ENCODE measurements at regions not wholly inside any gene's neighbourhood (a gene's known extent, or its start where the extent isn't known, plus 50 kb on each side); places are given as distances from the start of the nearest gene placed in this dataset.
"Not testable (repeated sequence)": the region's sequence is repeated elsewhere in the genome, so short reads cannot be mapped to it uniquely, and the experiment has no call there.

- Mint-ChIP-seq H3K36me3 (peaks cover 0 to 18% (median 7%) of the 10 kb centered on the region in 3 donors), H3K27me3 (peaks cover 15 to 66% (median 24%) of the 10 kb centered on the region in 5 donors), H3K4me3 (no peak overlapping the region), H3K9me3 (peaks cover 0 to 29% (median 17%) of the 10 kb centered on the region in 9 donors), H3K4me1 (peaks cover 0 to 3% (median 1%) of the 10 kb centered on the region in 4 donors), H3K27ac (no peak overlapping the region)
- ATAC-seq: no peak
- DNase-seq: no peak
- POLR2A ChIA-PET: no interaction called here
These were observed 155.5 kb upstream of the RGS6 start for GRCh38 chr14:71776471-71777360.

- peaks cover 0 to 3% (median 1%) of the 10 kb centered on the region in 4 donors for H3K4me1 Mint-ChIP-seq
- H3K4me3 Mint-ChIP-seq: no peak overlapping the region
- no peaks in the 10 kb centered on the region for H3K36me3 Mint-ChIP-seq
- DNase-seq (no peak), ATAC-seq (no peak)
- H3K27me3 Mint-ChIP-seq: peaks cover 11 to 33% (median 15%) of the 10 kb centered on the region in 5 donors
- H3K27ac Mint-ChIP-seq: no peak overlapping the region
- peaks cover 0 to 4% (median 0%) of the 10 kb centered on the region in 9 donors for H3K9me3 Mint-ChIP-seq
- POLR2A ChIA-PET: no interaction called here
These were observed 152.2 kb upstream of the RGS6 start for GRCh38 chr14:71780075-71780474.

DNA sequence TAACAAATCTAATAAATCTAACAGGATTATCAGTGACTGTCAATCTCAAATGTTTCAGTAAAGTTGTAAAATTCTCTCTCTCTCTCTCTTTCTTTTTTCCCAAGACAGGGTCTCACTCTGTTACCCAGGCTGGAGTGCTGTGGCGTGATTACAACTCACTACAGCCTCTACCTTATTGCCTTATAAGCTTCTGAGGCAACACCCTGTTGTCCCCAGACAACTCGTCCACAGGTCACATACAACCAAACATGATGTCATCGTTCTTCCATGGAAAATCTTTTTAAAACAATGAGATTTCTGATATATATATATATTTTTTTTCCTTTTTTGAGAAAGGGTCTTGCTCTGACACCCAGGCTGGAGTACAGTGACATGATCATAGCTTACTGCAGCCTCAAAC lies 151.4 kb upstream of the RGS6 start:
- Mint-ChIP-seq H3K27ac (no peak overlapping the region), H3K4me3 (no peak overlapping the region), H3K9me3 (no peaks in the 10 kb centered on the region), H3K36me3 (no peaks in the 10 kb centered on the region), H3K27me3 (peaks cover 11 to 27% (median 13%) of the 10 kb centered on the region in 5 donors), H3K4me1 (peaks cover 0 to 3% (median 1%) of the 10 kb centered on the region in 4 donors)
- ATAC-seq (no peak), DNase-seq (no peak)
- POLR2A ChIA-PET: no interaction called here

DNA sequence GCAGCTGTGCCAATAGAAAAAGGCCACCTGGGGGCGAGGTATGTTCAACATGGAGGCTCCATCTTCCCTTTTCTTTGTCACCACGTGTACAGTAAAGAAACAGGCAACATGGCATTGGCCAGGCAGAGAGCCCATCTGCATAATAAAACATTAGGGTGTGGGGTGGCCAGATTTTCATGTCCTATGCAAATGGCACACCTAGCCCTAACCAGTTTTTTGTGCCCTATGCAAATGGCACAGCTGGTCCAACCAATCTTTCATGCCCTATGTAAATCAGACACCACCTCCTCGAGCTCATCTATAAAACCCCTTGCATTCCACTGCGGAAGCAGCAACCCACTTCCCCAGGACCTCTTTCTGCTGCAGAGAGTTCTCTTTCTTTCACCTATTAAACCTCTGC lies 149.1 kb upstream of the RGS6 start:
- no peak for DNase-seq
- ATAC-seq: no peak
- peaks cover 9 to 13% (median 11%) of the 10 kb centered on the region in 5 donors for H3K27me3 Mint-ChIP-seq
- no peaks in the 10 kb centered on the region for H3K4me1 Mint-ChIP-seq
- no peaks in the 10 kb centered on the region for H3K9me3 Mint-ChIP-seq
- no peaks in the 10 kb centered on the region for H3K36me3 Mint-ChIP-seq
- H3K4me3 Mint-ChIP-seq: no peak overlapping the region
- POLR2A ChIA-PET: no interaction called here
- H3K27ac Mint-ChIP-seq: no peak overlapping the region

DNA sequence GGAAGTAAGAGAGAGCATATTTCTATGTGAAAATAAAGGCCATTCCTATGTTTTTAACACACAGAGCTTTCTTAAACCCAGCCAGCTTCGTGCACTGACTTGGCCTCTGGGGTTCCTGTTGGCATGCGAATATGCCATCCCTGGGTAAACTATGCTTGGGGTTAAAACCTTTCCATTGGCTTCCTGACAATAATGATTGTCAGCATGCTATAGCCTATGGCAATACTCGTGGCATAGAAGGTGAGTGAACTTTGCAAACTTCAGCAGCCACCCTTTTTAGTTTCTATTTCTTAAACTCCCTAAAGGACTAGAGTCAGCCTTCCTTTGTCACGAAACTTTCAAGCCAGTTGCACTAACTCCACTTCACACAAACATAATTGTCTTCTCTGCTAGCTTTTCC lies 148.4 kb upstream of the RGS6 start:
- ATAC-seq: no peak

GRCh38 chr14:71789005-71789404 lies 143.2 kb upstream of the RGS6 start:
- peaks cover 0 to 5% (median 0%) of the 10 kb centered on the region in 3 donors for H3K36me3 Mint-ChIP-seq
- POLR2A ChIA-PET: no interaction called here
- no peak for ATAC-seq

More for the DNA sequence above, 148.4 kb upstream of the RGS6 start:
- H3K27ac Mint-ChIP-seq: no peak overlapping the region
- DNase-seq: no peak
- POLR2A ChIA-PET: no interaction called here
- no peaks in the 10 kb centered on the region for H3K9me3 Mint-ChIP-seq
- H3K4me1 Mint-ChIP-seq: no peaks in the 10 kb centered on the region
- no peak overlapping the region for H3K4me3 Mint-ChIP-seq
- no peaks in the 10 kb centered on the region for H3K36me3 Mint-ChIP-seq
- peaks cover 9 to 13% (median 11%) of the 10 kb centered on the region in 5 donors for H3K27me3 Mint-ChIP-seq

DNA sequence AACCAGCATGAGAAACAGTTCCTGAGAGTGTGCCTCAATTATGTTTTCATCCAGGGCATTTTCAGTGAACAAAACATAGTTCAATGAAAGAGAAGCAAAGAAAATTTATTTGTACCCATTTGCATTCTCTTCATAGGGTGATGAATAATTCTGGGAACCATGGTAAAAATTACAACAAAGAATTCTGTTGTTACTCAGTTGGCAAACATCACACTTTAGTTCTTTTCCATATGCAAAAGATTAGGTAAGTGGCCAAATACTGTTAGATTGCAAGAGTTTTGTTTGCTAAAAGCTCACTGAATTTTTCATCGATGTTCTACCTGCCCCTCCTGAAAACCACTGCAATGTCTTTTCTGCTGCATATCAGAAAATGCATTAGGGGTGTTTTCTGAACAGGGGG lies 132.4 kb upstream of the RGS6 start:
- H3K27ac Mint-ChIP-seq: no peak overlapping the region
- DNase-seq (no peak), ATAC-seq (no peak)
- H3K4me1 Mint-ChIP-seq: no peaks in the 10 kb centered on the region
- H3K4me3 Mint-ChIP-seq: no peak overlapping the region
- no peaks in the 10 kb centered on the region for H3K36me3 Mint-ChIP-seq
- POLR2A ChIA-PET: no interaction called here
- H3K27me3 Mint-ChIP-seq: peaks cover 16 to 37% (median 27%) of the 10 kb centered on the region in 5 donors
- H3K9me3 Mint-ChIP-seq: peaks cover 0 to 3% (median 0%) of the 10 kb centered on the region in 9 donors

More at GRCh38 chr14:71789005-71789404, 143.2 kb upstream of the RGS6 start:
- Mint-ChIP-seq H3K27ac (no peak overlapping the region), H3K4me1 (no peaks in the 10 kb centered on the region), H3K27me3 (peaks cover 0 to 4% (median 3%) of the 10 kb centered on the region in 5 donors), H3K9me3 (peaks cover 0 to 7% (median 3%) of the 10 kb centered on the region in 9 donors), H3K4me3 (no peak overlapping the region)
- no peak for DNase-seq

DNA sequence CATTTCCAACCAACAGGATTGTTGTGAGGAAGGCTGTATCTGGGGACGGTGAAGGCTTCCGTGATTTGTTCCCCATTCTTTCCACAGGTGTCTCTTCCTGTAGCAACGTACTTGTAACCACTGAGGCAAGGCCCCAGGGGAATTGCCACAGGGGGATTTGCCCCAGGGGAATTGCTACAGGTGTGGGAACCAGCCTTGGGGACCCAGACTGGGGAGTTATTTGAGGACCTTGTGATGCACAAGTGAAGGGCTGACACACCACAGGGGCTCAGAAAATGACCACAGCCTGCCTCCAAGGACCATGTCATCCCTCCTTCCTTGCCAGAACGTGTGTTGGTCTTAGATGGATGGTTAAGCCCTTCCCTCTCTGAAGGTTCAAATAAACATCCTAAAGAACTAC lies 131.4 kb upstream of the RGS6 start:
- Mint-ChIP-seq H3K9me3 (peaks cover 0 to 2% (median 0%) of the 10 kb centered on the region in 9 donors), H3K4me3 (no peak overlapping the region), H3K36me3 (no peaks in the 10 kb centered on the region), H3K27ac (no peak overlapping the region), H3K27me3 (peaks cover 11 to 28% (median 25%) of the 10 kb centered on the region in 5 donors), H3K4me1 (no peaks in the 10 kb centered on the region)
- POLR2A ChIA-PET: no interaction called here
- no peak for DNase-seq
- ATAC-seq: no peak

- Mint-ChIP-seq H3K27ac (no peak overlapping the region), H3K27me3 (peaks cover 16 to 44% (median 20%) of the 10 kb centered on the region in 5 donors), H3K4me1 (peaks cover 0 to 1% (median 0%) of the 10 kb centered on the region in 4 donors), H3K36me3 (no peaks in the 10 kb centered on the region), H3K4me3 (no peak overlapping the region), H3K9me3 (peaks cover 0 to 4% (median 0%) of the 10 kb centered on the region in 9 donors)
- DNase-seq (no peak), ATAC-seq (no peak)
- POLR2A ChIA-PET: no interaction called here
These were observed 128.5 kb upstream of the RGS6 start for GRCh38 chr14:71803539-71804260.

DNA sequence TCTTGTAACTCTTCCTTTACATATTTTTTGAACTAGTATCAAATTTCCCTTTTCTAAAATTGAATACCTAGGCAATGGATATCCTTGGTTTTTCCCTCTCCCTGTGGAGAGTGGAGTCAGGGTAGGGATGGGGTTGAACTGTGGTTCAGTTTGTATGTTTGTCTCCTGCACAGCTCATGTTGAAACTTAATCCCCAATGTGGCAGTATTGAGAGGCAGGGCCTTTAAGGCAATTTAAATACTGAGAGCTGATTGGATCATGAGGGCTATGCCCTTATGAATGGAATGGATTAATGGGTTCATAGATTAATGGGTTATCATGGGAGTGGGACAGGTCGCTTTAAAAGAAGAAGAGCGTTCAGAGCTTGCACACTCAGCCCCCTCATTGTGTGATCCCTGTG lies 127.2 kb upstream of the RGS6 start:
- H3K9me3 Mint-ChIP-seq: peaks cover 0 to 8% (median 0%) of the 10 kb centered on the region in 9 donors
- H3K4me3 Mint-ChIP-seq: no peak overlapping the region
- no peak for ATAC-seq
- POLR2A ChIA-PET: no interaction called here
- peaks cover 13 to 47% (median 17%) of the 10 kb centered on the region in 5 donors for H3K27me3 Mint-ChIP-seq
- no peaks in the 10 kb centered on the region for H3K36me3 Mint-ChIP-seq
- peaks cover 0 to 1% (median 0%) of the 10 kb centered on the region in 4 donors for H3K4me1 Mint-ChIP-seq
- DNase-seq: no peak
- no peak overlapping the region for H3K27ac Mint-ChIP-seq

GRCh38 chr14:71807049-71807448 lies 125.2 kb upstream of the RGS6 start:
- ATAC-seq: not testable (repeated sequence)
- peaks cover 7 to 36% (median 16%) of the 10 kb centered on the region in 5 donors for H3K27me3 Mint-ChIP-seq

GRCh38 chr14:71810800-71811199 lies 121.4 kb upstream of the RGS6 start:
- H3K27ac Mint-ChIP-seq, ATAC-seq, DNase-seq, H3K4me3 Mint-ChIP-seq, H3K4me1 Mint-ChIP-seq, POLR2A ChIA-PET, H3K36me3 Mint-ChIP-seq: not testable (repeated sequence)
- H3K9me3 Mint-ChIP-seq: peaks cover 0 to 24% (median 3%) of the 10 kb centered on the region in 9 donors
- H3K27me3 Mint-ChIP-seq: peaks cover 9 to 45% (median 15%) of the 10 kb centered on the region in 5 donors

More at GRCh38 chr14:71807049-71807448, 125.2 kb upstream of the RGS6 start:
- POLR2A ChIA-PET, H3K4me3 Mint-ChIP-seq, H3K27ac Mint-ChIP-seq, DNase-seq, H3K4me1 Mint-ChIP-seq, H3K36me3 Mint-ChIP-seq: not testable (repeated sequence)
- H3K9me3 Mint-ChIP-seq: peaks cover 0 to 24% (median 3%) of the 10 kb centered on the region in 9 donors

DNA sequence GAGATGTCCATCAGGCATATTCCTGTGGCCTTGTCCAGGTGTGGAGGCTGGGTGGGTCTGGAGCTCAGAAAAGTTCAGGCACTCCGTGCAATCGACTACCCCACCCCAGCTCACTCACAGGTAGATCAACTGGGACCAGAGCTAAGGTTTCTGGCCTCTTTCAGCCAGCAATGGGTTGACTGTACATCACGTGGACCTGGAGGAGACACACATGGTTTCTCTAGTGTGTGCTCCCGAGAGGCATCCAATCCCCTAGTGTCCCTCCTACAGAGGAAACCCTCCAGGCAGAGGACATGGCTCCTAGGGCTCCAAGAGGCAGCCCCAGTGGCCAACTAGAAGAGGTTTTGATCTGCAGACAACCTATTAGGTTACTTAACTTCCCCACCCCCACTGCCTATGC lies 119.5 kb upstream of the RGS6 start:
- no peak overlapping the region for H3K27ac Mint-ChIP-seq
- DNase-seq: no peak
- POLR2A ChIA-PET: no interaction called here
- peaks cover 0 to 24% (median 3%) of the 10 kb centered on the region in 9 donors for H3K9me3 Mint-ChIP-seq
- peaks cover 13 to 27% (median 15%) of the 10 kb centered on the region in 5 donors for H3K27me3 Mint-ChIP-seq
- ATAC-seq: no peak
- H3K36me3 Mint-ChIP-seq: peaks cover 0 to 4% (median 0%) of the 10 kb centered on the region in 3 donors
- no peak overlapping the region for H3K4me3 Mint-ChIP-seq
- H3K4me1 Mint-ChIP-seq: no peaks in the 10 kb centered on the region

All from naive thymus-derived CD8-positive, alpha-beta T cell (primary cell).